Fibroblast of peridontal ligament (primary cell): ENCODE measurements at regions not wholly inside any gene's neighbourhood (a gene's known extent, or its start where the extent isn't known, plus 50 kb on each side); places are given as distances from the start of the nearest gene placed in this dataset.
"Not testable (repeated sequence)": the region's sequence is repeated elsewhere in the genome, so short reads cannot be mapped to it uniquely, and the experiment has no call there.

Experiments
- DNase-seq: peaks from one replicate; pipeline ENCODE4 v3.0.0-alpha.2; 2010; ENCODE audit errors: extremely low read depth

DNA sequence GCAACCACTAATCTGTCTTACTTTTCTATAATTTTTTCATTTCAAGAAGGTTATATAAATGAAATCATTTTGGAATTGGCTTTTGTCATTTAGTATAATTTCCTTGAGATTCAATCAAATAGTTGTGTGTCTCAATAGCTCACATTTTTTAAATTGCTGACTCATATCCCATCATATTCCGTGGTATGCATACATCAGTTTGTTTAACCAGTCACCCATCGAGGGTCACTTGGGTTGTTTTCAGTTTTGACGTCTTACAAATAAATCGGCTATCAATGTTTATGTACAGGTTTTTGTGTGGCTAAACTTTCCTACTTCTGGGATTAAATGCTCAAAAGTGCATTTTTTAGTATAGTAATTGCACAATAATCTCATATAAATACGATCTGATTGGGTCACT, 185.5 kb downstream of the TAF11L14 start:
- DNase-seq, result no peak

GRCh38 chr5:17828681-17829080, 194.4 kb downstream of the TAF11L14 start:
- DNase-seq, result no peak

- DNase-seq, result no peak
These were observed 195.2 kb downstream of the TAF11L14 start for GRCh38 chr5:17829456-17829855.

GRCh38 chr5:17831279-17831678, 197.0 kb downstream of the TAF11L14 start:
- no peak for DNase-seq

DNA sequence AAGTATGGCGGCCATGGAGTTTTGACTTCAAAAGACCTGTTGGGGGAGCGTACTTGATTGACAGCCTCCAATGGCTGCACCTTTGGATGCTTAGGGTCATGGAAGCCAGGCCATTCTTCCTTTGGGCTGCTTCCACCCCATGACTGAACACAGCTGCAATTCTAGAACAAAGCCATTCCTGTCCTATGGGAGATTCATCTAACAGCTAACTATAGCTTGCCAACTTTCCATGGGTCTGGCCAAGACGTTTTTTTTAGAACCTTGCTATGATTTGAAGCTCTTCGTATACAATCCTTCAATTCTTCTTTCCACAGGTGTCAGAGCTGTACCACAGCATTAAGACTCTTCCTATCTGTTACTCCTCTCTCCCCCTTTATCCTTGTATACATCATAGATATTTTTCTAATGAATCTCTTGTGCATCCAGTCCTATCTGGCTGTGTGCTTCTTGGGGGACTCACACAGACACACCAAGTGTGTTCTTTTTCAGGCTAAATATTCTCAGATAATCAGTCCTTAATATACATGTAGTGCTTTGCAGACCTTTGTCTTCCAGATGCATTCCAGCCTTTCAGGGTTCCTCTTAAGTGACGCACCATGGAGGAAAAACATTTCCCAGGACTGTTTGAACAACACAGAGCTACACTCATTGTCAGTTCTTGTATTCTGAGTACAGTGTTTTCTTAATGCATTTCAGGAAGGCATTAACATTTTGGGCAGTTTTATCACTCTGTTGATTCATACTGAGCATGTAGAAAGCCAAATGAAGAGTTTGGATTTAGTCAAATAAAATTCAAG, 198.9 kb downstream of the TAF11L14 start:
- no peak for DNase-seq

DNA sequence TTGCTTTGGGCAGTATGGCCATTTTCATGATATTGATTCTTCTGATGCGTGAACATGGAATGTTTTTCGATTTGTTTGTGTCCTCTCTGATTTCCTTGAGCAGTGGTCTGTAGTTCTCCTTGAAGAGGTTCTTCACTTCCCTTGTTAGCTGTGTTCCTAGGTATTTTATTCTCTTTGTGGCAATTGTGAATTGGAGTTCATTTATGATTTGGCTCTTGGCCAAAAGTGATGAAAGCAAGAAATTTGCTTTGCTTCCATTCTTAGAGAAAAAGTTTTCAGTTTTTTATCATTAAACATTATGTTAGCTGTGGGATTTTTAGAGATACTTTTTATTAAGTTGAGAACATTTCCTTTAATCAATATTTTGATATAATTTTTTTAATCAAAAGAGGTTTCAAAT, 203.5 kb downstream of the TAF11L14 start:
- no peak for DNase-seq

- DNase-seq, result no peak
These were observed 204.2 kb downstream of the TAF11L14 start for GRCh38 chr5:17838469-17838868.

GRCh38 chr5:17839848-17840247, 205.6 kb downstream of the TAF11L14 start:
- DNase-seq, result no peak

- no peak for DNase-seq
These were observed 212.2 kb downstream of the TAF11L14 start for GRCh38 chr5:17846496-17846895.

GRCh38 chr5:17847286-17847685, 213.0 kb downstream of the TAF11L14 start:
- no peak for DNase-seq

DNA sequence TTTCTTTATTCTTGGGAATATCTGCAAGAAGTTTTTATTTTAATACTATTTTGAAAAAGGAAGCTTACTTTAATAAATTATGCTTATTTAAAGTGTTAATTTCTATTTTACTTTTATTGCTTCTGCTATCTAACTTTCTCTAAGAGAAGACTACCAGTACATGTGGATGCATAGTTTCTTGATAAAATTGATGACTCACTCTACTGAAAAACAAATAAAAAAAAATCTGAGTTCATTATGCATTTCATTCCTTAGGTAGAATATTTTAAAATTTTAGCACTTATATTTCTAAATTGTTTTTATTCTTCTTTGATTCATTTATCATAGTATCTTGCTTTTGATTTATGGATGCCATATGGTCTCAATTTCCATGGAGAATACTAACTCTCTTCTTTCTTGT, 217.9 kb downstream of the TAF11L14 start:
- no peak for DNase-seq

DNA sequence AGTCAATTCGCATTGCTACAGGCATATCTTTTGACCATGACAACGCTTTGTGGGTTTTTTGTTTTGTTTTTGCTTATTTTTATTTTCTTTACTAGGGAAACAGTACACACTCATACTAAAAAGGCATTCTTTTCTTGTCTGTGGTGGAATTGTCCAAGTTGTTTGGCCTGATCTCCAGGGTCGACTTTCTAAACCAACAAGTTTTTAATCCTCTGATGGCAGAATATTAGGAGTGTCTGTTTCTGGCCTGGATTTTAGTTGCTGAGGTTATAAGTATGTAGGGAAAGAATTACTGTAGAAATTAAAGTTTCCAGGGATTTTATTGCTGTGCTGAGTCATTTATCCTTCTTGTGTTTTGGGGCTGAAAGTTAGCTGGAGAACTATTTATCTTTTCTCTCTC, 218.5 kb downstream of the TAF11L14 start:
- no peak for DNase-seq

DNA sequence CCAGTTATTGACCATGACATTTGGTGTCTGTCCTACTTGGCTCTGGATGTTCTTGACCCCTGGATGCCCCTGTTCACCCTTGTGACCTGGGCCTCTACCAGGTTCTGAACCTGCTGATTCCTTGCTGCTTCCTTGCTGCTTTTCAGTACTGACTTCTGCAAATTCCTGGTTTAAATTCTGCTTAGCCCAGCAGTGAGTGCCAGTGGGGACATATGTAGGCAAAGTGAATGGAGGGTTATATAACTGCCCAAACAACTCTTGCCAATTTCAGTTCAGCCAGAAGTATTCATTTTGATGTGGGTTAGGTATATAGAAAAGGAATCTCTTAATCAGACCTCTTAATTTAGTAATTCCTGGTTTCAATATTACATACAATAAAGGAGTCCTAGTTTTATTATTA, 220.6 kb downstream of the TAF11L14 start:
- no peak for DNase-seq

GRCh38 chr5:17860660-17861315, 226.5 kb downstream of the TAF11L14 start:
- DNase-seq, result no peak

DNA sequence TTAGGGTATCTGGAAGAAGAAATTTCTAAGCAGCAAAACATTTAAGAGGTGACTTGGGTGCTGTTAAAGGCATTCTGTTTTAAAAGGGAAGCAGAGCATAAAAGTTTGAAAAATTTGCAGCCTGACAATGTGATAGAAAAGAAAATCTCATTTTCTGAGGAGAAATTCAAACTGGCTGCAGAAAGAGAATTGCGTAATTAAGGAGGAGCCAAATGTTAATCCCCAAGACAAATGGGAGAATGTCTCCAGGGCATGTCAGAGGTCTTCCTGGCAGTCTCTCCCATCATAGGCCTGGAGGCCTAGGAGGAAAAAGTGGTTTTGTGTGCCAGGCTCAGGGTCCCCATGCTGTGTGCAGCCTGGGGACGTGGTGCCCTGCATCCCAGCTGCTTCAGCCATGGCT, 230.6 kb downstream of the TAF11L14 start:
- DNase-seq, result not testable (repeated sequence)

DNA sequence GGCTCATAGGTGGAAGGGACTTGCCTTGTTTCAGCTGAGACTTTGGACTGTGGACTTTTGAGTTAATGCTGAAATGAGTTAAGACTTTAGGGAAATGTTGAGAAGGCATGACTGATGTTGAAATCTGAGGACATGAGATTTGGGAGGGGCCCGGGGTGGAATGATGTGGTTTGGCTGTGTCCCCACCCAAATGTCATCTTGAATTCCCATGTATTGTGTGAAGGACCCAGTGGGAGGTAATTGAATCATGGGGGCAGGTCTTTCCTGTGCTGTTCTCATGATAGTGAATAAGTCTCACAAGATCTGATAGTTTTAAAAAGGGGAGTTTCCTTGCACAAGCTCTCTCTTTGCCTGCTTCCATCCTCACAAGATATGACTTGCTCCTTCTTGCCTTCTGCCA, 231.7 kb downstream of the TAF11L14 start:
- not testable (repeated sequence) for DNase-seq

- DNase-seq, result no peak
These were observed 237.9 kb downstream of the TAF11L14 start for GRCh38 chr5:17872204-17872603.

DNA sequence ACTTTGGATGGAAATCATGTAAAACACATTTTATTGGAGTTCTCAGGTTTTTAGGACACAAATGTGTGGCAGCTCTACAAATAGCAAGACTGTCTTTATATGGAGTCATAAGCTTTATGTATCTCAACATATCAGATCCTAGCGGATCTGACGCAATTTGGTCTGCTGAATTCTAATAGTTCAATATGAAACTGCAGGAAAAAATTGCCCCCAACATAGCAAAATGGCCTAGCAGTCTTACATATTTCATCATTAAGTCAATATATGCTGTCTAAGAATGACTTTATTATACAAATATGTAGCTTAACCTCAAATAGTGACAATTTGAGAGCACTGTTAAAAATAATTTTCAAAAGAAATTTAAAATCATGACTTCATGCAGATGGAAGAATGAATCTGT, 244.3 kb downstream of the TAF11L14 start:
- DNase-seq, result no peak

DNA sequence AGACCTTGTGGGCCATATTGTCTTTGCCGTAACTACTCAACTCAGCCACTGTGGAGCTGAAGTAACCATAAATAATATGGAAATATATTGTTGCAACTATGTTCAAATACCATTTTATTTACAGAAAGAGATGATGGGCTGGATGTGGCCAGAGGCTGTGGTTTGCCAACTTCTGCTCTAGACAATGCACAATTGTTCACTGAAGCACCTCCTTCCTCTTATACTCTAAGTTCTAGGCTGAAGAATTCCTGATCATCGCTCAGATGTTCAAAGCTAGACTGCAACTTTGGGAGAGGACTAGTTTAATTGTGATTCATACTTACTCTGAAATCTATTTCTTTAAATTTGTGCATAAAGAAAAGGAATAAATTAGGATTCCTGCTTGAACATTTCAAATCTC, 245.0 kb downstream of the TAF11L14 start:
- DNase-seq, result no peak

DNA sequence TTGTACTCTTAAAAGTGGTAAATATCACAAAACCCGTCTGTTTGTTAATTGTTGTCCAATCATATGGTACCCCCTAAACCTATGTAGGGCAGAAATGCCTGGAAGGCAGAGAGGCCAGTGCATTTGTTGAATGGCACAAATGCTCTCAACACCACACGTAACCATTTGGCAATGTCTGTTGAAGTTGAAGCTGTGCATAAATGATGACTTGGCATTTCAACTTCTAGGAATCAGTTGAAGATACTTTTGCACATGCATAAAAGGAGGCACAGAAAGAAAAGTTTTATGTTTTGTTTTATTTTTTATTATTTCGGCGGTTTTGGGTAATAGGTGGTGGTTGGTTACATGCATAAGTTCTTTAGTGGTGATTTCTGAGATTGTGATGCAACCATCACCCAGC, 246.6 kb downstream of the TAF11L14 start:
- no peak for DNase-seq

GRCh38 chr5:17882760-17883488, 248.7 kb downstream of the TAF11L14 start:
- DNase-seq, result no peak

DNA sequence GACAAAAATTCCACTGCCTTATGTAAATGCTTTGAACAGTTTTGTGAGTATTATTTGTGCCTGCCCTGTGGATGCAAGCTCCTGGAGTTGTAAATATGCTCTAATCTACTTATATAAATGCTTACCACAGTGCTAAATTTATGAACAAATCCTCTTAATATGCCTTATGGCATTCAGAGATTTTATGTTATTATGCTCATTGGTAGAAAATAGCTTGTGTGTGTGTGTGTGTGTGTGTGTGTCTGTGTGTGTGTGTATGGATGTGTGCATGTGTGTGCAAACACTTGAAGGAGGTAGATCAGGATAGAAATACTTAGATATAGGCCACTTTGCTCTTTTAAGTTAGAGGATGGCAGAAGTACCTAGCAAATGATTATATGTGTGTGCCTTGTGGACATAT, 253.9 kb downstream of the TAF11L14 start:
- no peak for DNase-seq

DNA sequence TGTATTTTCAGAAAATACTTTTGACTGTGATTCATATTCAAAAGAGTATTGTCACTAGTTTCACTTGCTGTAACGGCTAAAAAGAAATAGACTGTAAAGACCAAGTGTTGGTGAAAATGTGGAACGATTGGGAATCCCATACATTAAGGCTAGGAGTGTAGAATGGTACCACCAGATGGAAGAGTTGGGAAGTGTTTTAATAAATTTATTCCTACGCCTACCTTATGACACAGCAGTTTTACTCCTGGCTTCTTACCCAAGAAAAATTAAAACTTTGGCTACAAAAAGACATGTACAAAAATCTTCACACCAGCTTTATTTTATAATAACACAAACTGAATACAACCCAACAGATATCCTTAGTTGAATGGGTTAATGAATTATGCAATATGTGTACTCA, 256.2 kb downstream of the TAF11L14 start:
- DNase-seq, result no peak
